GM12878 (cell line): ENCODE measurements at regions not wholly inside any gene's neighbourhood (a gene's known extent, or its start where the extent isn't known, plus 50 kb on each side); places are given as distances from the start of the nearest gene placed in this dataset.

Source experiments
- ATAC-seq: fragments of 200-7000 bp; cut with Tn5 transposase; 3 replicates; pipeline ENCODE4 v1.9.1; 2020; ENCODE audit warnings: mild to moderate bottlenecking, moderate library complexity
- BruUV-seq: library from RNA; stranded (reverse); fragments of 400-500 nt; replicated peaks from 2 replicates; lab custom pipeline; 2021; lab: Mats Ljungman, UMichigan
- CTCF ChIA-PET: fragments of 300-600 bp; sonication (Branson Sonifier 250); formaldehyde crosslinking; extraction: SDS; loops from one replicate; lab custom pipeline; 2021; ENCODE audit warnings: inconsistent platforms; lab: Yijun Ruan, JAX
- POLR2A ChIA-PET: fragments of 350-600 bp; formaldehyde crosslinking; extraction: SDS; loops from one replicate; lab custom pipeline; 2021; ENCODE audit warnings: inconsistent platforms; lab: Charles Lee
- RAD21 ChIA-PET: fragments of 300-600 bp; sonication (Branson Sonifier 250); formaldehyde crosslinking; loops from one replicate; lab custom pipeline; 2023; ENCODE audit warnings: antibody characterized with exemption; ENCODE audit not compliant: unreplicated experiment; lab: Charles Lee
- SMC1A ChIA-PET: fragments of 300-600 bp; sonication (Branson Sonifier 250); formaldehyde crosslinking; loops from one replicate; lab custom pipeline; 2023; ENCODE audit not compliant: unreplicated experiment, uncharacterized antibody; lab: Charles Lee
- DNase-seq: peaks from one replicate; pipeline ENCODE4 v3.0.0-alpha.2; 2011; ENCODE audit warnings: low read depth, low spot score
- FAIRE-seq: peaks from 3 replicates; lab custom pipeline; 2011; peaks lifted over from hg19 to GRCh38; lab: Jason Lieb, UNC
- H2AFZ ChIP-seq: 2 replicates; pipeline ENCODE4 v1.6.0; 2011; ENCODE audit warnings: low read depth, low read length, control low read depth; ENCODE audit not compliant: control insufficient read depth
- H3K27ac ChIP-seq: 2 replicates; pipeline ENCODE4 v1.5.1; 2011; ENCODE audit warnings: control low read depth; ENCODE audit not compliant: control insufficient read depth, insufficient read depth
- H3K27me3 ChIP-seq, 2 experiments: replicated peaks in 1 of 2; 2 replicates each; pipeline versions ENCODE4 v1.6.0 to v1.6.1; 2011; ENCODE audit warnings: low read length in 1 of 2; ENCODE audit not compliant: control insufficient read depth in 2 of 2, insufficient read depth in 2 of 2
- H3K36me3 ChIP-seq, 2 experiments: 2 replicates each; pipeline ENCODE4 v1.5.1; 2011; ENCODE audit warnings: low read length in 1 of 2; ENCODE audit not compliant: control insufficient read depth in 2 of 2, insufficient read depth in 2 of 2
- H3K4me1 ChIP-seq: 2 replicates; pipeline ENCODE4 v1.6.1; 2011; ENCODE audit warnings: mild to moderate bottlenecking, low read length, moderate library complexity, mixed read lengths; ENCODE audit not compliant: control insufficient read depth, insufficient read depth
- H3K4me2 ChIP-seq: 2 replicates; pipeline ENCODE4 v1.6.0; 2011; ENCODE audit warnings: control low read depth; ENCODE audit not compliant: control insufficient read depth, insufficient read depth
- H3K4me3 ChIP-seq: fragments of 200-600 bp; sonication (generic); 2 replicates; pipeline ENCODE4 v1.5.1; 2016
- H3K79me2 ChIP-seq: 2 replicates; pipeline ENCODE4 v1.6.0; 2011; ENCODE audit warnings: low read length; ENCODE audit not compliant: control insufficient read depth, insufficient read depth
- H3K9ac ChIP-seq: 2 replicates; pipeline ENCODE4 v1.8.0; 2011; ENCODE audit warnings: low read length, control low read depth, mixed read lengths; ENCODE audit not compliant: control insufficient read depth, insufficient read depth
- H3K9me3 ChIP-seq: replicated peaks from 3 replicates; pipeline ENCODE4 v1.5.1; 2011; ENCODE audit warnings: mild to moderate bottlenecking, low read length; ENCODE audit not compliant: control insufficient read depth, insufficient read depth
- H4K20me1 ChIP-seq: 2 replicates; pipeline ENCODE4 v1.6.0; 2011; ENCODE audit not compliant: control insufficient read depth, insufficient read depth
- CHD2 ChIP-seq: IDR thresholded peaks from 2 replicates; pipeline ENCODE4 v1.6.1; 2011; ENCODE audit warnings: low read depth, low read length, improper control_type of control experiment, borderline replicate concordance
- E4F1 ChIP-seq: fragments of 450-650 bp; IDR thresholded peaks from 2 replicates; pipeline ENCODE4 v1.6.1; 2018; ENCODE audit warnings: borderline replicate concordance, mild to moderate bottlenecking; ENCODE audit not compliant: partially characterized antibody
- ESRRA ChIP-seq: IDR thresholded peaks from 2 replicates; pipeline ENCODE4 v1.6.1; 2012; ENCODE audit warnings: mild to moderate bottlenecking, low read length, improper control_type of control experiment
- EZH2 ChIP-seq: IDR thresholded peaks from 2 replicates; pipeline ENCODE4 v1.6.1; 2012; ENCODE audit warnings: low read depth, mild to moderate bottlenecking, control low read depth, inconsistent platforms, low read length, borderline replicate concordance; ENCODE audit not compliant: control insufficient read depth
- FOS ChIP-seq: IDR thresholded peaks from 3 replicates; pipeline ENCODE4 v1.6.1; 2011; ENCODE audit warnings: borderline replicate concordance; ENCODE audit not compliant: insufficient read length; ENCODE audit errors: extremely low read depth
- FOXK2 ChIP-seq: fragments of 450-650 bp; IDR thresholded peaks from 2 replicates; pipeline ENCODE4 v1.6.1; 2017; ENCODE audit warnings: mild to moderate bottlenecking, moderate library complexity
- IKZF1 ChIP-seq: fragments of 450-650 bp; conservative IDR thresholded peaks from 2 replicates; pipeline ENCODE4 v1.6.1; 2017; ENCODE audit warnings: antibody characterized with exemption, mild to moderate bottlenecking
- MYC ChIP-seq: IDR thresholded peaks from 2 replicates; pipeline ENCODE4 v1.6.1; 2011; ENCODE audit warnings: mild to moderate bottlenecking, low read length, moderate library complexity, inconsistent platforms; ENCODE audit not compliant: insufficient read depth, insufficient replicate concordance, insufficient read length, severe bottlenecking
- PRDM15 ChIP-seq: fragments of 450-650 bp; formaldehyde crosslinking; IDR thresholded peaks from 2 replicates; pipeline ENCODE4 v1.4.0; 2020; ENCODE audit warnings: mild to moderate bottlenecking, moderate library complexity
- SMARCA5 ChIP-seq: fragments of 450-650 bp; IDR thresholded peaks from 2 replicates; pipeline ENCODE4 v1.6.1; 2017; ENCODE audit warnings: mild to moderate bottlenecking
- STAT1 ChIP-seq: fragments of 450-650 bp; conservative IDR thresholded peaks from 2 replicates; pipeline ENCODE4 v1.6.1; 2014; ENCODE audit warnings: antibody characterized with exemption, mild to moderate bottlenecking
- SUPT20H ChIP-seq: IDR thresholded peaks from 2 replicates; pipeline ENCODE4 v1.6.1; 2011; ENCODE audit warnings: low read depth, mild to moderate bottlenecking, low read length, moderate library complexity, borderline replicate concordance; ENCODE audit not compliant: control insufficient read depth
- TAF1 ChIP-seq: IDR thresholded peaks from 2 replicates; pipeline ENCODE4 v1.6.1; 2011; ENCODE audit warnings: mild to moderate bottlenecking, low read depth, low read length, borderline replicate concordance
- WGBS: methylation state at CpG from one replicate; pipeline ENCODE4 v1.1.6; 2016; ENCODE audit warnings: low lambda C conversion rate; ENCODE audit not compliant: insufficient replicate concordance, insufficient coverage; ENCODE audit errors: missing lambda C conversion rate; 5-methylcytosine and 5-hydroxymethylcytosine counted together
- in situ Hi-C: fragments of 300-500 bp; cut with MboI; formaldehyde crosslinking; loops from 9 replicates; pipeline ENCODE4 v1.14.3; 2018; ENCODE audit warnings: mixed read lengths
- intact Hi-C: fragments of 100-400 bp; cut with micrococcal nuclease; formaldehyde crosslinking; loops from one replicate; pipeline ENCODE4 v1.14.2; 2022; ENCODE audit not compliant: unreplicated experiment

GRCh38 chr12:82574191-82574590 is 112.5 kb upstream of the TMTC2 start:
- Histone ChIP-seq H3K4me3 (no peak overlapping the region), H3K27ac (no peak overlapping the region), H3K9me3 (no peaks in the 10 kb centered on the region), H3K79me2 (no peaks in the 10 kb centered on the region), H3K4me1 (no peaks in the 10 kb centered on the region), H3K36me3 (no peaks in the 10 kb centered on the region), H2AFZ (no peak overlapping the region), H4K20me1 (no peaks in the 10 kb centered on the region), H3K4me2 (no peak overlapping the region), H3K27me3 (no peaks in the 10 kb centered on the region), H3K9ac (no peak overlapping the region)
- RAD21 ChIA-PET, result no interaction called here
- SMC1A ChIA-PET, result no interaction called here
- intact Hi-C loops (no loop called here), in situ Hi-C loops (no loop called here)
- WGBS, result 26% methylated on average over 2 of the region's 2 CpGs
- no TSS peak for BruUV-seq
- ATAC-seq (no peak), DNase-seq (no peak), FAIRE-seq (no peak)
- CTCF ChIA-PET, result interaction anchor here (0.9 kb wide), 1 partner anchor 53 kb away, joined by 3 read pairs; no protein-coding TSS in a partner anchor
- POLR2A ChIA-PET, result no interaction called here
- TF ChIP-seq MYC (no peak), EZH2 (no peak), SUPT20H (no peak), TAF1 (no peak), ESRRA (no peak), CHD2 (no peak), FOS (no peak), STAT1 (no peak), FOXK2 (no peak), SMARCA5 (no peak)

GRCh38 chr12:82578725-82579124 is 108.0 kb upstream of the TMTC2 start:
- no peaks in the 10 kb centered on the region for H3K36me3 ChIP-seq
- CTCF ChIA-PET, result no interaction called here
- H3K9me3 ChIP-seq, result no peaks in the 10 kb centered on the region
- POLR2A ChIA-PET, result no interaction called here
- H3K79me2 ChIP-seq, result no peaks in the 10 kb centered on the region
- H4K20me1 ChIP-seq, result no peaks in the 10 kb centered on the region
- FAIRE-seq (no peak), ATAC-seq (no peak), DNase-seq (no peak)
- 71% methylated on average over 2 of the region's 2 CpGs for WGBS
- intact Hi-C loops (no loop called here), in situ Hi-C loops (no loop called here)
- no peak overlapping the region for H3K4me3 ChIP-seq
- no peak overlapping the region for H3K27ac ChIP-seq
- no peak overlapping the region for H3K9ac ChIP-seq
- no peaks in the 10 kb centered on the region for H3K4me1 ChIP-seq
- SMC1A ChIA-PET, result no interaction called here
- no peak overlapping the region for H3K4me2 ChIP-seq
- no peaks in the 10 kb centered on the region for H3K27me3 ChIP-seq
- H2AFZ ChIP-seq, result no peak overlapping the region
- RAD21 ChIA-PET, result no interaction called here
- no TSS peak for BruUV-seq
- TF ChIP-seq E4F1 (no peak), IKZF1 (no peak), PRDM15 (CRISPR knock-in tag) (no peak)
